ENCODE measurements at regions not wholly inside any gene's neighbourhood (a gene's known extent, or its start where the extent isn't known, plus 50 kb on each side); places are given as distances from the start of the nearest gene placed in this dataset.
A peak's percentile ranks its signal among the peaks of the same experiment; 100 is the strongest.

DNA sequence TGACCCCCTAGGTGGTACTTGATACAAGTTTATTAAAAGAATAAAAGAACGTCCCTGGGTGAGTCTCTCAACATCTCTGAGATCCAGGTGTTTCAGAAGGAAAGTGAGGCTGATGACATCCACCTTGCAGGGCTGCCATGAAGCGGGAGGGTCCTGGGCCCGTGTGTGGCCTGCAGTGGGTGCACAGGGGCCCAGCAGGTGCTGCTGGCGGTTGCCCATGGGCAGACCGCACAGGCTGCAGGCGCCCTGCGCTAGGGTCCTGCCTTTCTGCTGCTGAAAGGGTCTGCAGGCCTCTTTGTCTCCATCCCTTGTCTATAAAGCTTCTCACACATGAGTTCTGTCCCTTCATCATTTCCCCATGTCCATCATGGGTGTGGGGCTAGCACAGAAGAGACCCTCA lies 247.0 kb downstream of the TFCP2L1 start:
- DNase-seq = no peak
- no peak overlapping the region for H3K4me3 ChIP-seq
- H3K36me3 ChIP-seq = no peaks in the 10 kb centered on the region
- H3K4me1 ChIP-seq = peaks cover 9% of the 10 kb centered on the region; the same call in 1 of the 2 replicates
- H3K9me3 ChIP-seq (replicated peaks) = no peaks in the 10 kb centered on the region
- H3K27ac ChIP-seq = no peak overlapping the region
- H3K27me3 ChIP-seq = 0 out of 2 replicates have a peak, but pooled peaks cover 3% of the 10 kb centered on the region

DNA sequence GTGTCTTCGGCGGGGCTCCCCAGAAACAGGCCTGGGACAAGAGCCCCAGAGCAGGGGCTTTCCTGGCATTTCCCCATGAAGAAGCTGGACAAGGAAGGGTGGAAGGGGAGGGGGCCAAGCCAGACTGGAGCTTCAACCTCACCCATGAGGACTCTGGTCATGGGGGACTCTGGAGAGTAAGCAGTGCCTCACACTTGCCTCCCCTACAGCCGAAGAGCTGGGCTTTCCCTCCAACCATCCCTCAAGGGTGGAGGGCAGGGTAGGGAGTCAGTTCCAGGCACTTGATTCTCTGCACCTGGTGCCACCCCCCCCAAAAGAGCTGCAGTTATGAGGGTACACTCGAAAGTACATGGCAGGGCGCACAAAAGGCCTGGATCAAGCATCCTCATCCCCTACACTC lies 246.6 kb downstream of the TFCP2L1 start:
- Histone ChIP-seq H3K27me3 (0 out of 2 replicates have a peak, but pooled peaks cover 3% of the 10 kb centered on the region), H3K4me3 (no peak overlapping the region), H3K9me3 (replicated peaks) (no peaks in the 10 kb centered on the region), H3K36me3 (no peaks in the 10 kb centered on the region), H3K27ac (no peak overlapping the region), H3K4me1 (peaks cover 9% of the 10 kb centered on the region; the same call in 1 of the 2 replicates)
- no peak for DNase-seq

DNA sequence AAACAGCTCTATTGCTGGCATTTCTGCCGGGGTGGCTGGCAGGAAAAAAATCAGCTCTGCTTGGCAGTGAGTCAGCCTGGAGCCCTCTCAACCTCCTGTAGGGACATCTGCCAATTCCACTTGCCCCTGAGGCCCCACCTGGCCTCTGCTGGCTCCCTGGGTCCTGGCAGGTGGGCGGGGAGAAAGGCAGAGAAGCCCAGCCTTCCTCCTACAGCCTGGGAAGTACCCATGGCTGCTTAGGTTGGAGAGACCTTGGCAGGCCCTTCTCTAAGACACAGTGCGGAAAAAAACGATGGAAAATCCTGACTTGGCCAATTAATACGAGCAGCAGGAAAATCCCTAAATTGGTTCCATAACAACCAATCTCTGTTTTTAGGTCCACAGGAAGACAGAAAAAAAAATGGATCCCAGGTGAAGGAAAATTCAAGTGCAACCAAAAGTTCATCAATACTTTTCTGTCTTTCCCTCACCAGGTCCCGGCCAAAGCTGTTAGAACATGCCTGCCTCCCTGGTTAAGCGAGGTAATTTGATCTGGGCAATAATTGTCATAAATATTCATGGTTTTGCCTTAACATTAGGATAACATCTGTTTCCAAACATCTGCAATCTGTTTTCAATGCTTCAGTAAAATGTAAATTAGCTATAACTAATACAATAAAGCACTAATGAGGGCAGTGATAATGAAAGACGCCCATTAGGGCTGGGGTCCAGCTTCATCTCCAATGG lies 245.9 kb downstream of the TFCP2L1 start:
- H3K27me3 ChIP-seq = 0 out of 2 replicates have a peak, but pooled peaks cover 3% of the 10 kb centered on the region
- no peak overlapping the region for H3K27ac ChIP-seq
- H3K4me3 ChIP-seq = no peak overlapping the region
- no peaks in the 10 kb centered on the region for H3K9me3 ChIP-seq (replicated peaks)
- peak; percentile 24 to 42 for DNase-seq
- H3K36me3 ChIP-seq = no peaks in the 10 kb centered on the region
- peaks cover 9% of the 10 kb centered on the region; the same call in 1 of the 2 replicates for H3K4me1 ChIP-seq

DNA sequence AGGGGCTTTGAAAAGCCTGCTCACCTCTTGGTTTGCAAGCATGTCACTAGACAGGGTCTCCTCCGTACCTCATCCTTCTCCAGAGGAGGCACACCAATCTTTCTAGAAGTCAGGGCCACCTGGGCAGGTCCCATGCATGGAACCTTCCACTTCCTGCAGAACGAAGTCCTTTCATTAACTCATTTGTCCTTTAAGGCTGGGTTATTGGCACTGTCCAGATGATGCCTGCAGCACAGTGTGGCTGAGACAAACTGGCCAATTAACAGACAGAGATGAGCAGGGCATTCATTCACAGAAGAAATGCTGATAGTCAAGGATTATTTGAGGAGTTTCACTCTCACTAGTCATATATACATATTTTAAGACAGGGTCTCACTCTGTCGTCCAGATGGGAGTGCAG lies 245.3 kb downstream of the TFCP2L1 start:
- H3K27me3 ChIP-seq = 0 out of 2 replicates have a peak, but pooled peaks cover 3% of the 10 kb centered on the region
- peaks cover 9% of the 10 kb centered on the region; the same call in 1 of the 2 replicates for H3K4me1 ChIP-seq
- H3K9me3 ChIP-seq (replicated peaks) = no peaks in the 10 kb centered on the region
- no peaks in the 10 kb centered on the region for H3K36me3 ChIP-seq
- no peak for DNase-seq
- H3K27ac ChIP-seq = no peak overlapping the region
- no peak overlapping the region for H3K4me3 ChIP-seq

DNA sequence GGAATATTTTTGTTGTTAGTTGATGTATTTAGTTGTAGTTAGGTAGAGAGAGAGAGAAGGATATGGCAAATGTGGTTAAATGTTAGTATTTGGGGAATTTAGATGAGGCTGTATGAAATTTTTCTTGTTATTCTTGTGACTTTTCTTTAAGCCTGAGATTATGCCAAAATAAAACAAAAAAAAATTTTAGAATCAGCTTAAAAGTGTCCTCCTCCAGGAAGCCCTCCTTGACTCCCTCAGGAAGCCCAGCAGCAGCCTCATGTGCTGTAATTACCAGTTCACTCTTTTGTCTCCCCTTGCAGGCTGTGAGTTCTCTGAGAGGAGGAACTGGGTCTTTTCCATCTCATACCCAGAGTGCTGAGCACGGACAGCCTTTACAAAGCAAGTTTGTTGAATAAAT lies 243.5 kb downstream of the TFCP2L1 start:
- no peaks in the 10 kb centered on the region for H3K27me3 ChIP-seq
- H3K4me1 ChIP-seq = peaks cover 13% of the 10 kb centered on the region
- no peak overlapping the region for H3K4me3 ChIP-seq
- no peak for DNase-seq
- no peaks in the 10 kb centered on the region for H3K9me3 ChIP-seq (replicated peaks)
- H3K27ac ChIP-seq = no peak overlapping the region
- H3K36me3 ChIP-seq = no peaks in the 10 kb centered on the region

DNA sequence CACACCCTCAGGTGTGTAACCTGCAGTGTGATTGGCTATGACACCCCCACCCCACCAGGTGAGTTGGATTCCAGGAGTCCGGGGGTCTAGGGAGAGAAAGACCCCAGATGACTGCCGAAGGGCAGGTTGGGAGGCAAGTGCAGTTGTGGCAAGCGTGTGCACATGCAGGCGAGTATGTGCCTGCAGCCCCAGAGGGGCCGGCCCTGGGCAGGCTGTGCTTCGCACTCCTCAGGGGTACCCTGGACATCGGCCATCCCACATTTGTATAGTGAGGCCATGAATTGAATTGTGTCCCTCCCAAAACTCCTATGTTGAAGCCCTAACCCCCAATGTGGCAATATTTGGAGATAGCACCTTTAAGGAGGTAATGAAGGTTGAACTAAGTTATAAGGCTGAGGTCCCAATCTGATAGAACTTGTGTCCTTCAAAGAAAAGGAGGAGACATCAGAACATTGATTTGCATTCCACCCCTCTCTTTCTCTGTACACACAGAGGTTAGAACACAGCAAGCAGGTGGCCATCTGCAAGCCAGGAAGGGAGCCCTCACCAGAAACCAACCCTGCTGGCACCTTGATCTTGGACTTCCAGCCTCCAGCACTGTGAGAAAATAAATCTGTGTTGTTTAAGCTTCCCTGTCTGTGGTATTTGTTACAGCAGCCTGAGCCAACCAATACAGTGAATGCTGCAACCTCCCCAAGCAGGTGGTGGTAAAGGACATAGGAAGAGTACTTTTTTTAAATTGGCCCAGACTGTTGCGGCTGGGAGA lies 241.8 kb downstream of the TFCP2L1 start:
- no peak for DNase-seq
- H3K4me1 ChIP-seq = peaks cover 14% of the 10 kb centered on the region
- H3K4me3 ChIP-seq = no peak overlapping the region
- no peaks in the 10 kb centered on the region for H3K36me3 ChIP-seq
- no peaks in the 10 kb centered on the region for H3K9me3 ChIP-seq (replicated peaks)
- H3K27me3 ChIP-seq = no peaks in the 10 kb centered on the region
- no peak overlapping the region for H3K27ac ChIP-seq

DNA sequence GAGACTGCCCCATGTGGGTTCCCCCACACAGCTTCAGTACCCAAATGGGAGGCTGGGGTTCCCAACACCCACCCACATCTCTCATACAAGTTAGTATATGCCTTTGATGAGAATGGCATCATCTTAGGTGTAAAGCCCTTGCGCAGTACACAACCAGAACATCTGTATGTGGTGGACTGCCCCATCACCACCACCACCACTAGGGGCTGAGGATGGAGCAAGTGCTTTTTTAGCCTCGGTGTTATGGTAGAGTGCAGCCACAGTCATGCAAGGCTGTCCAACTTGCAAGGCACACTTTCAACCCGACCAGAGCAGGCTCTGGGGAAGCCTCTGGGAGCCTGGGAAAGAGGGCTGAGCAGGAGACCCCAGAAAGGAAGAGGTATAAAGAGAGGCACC lies 241.2 kb downstream of the TFCP2L1 start:
- no peak overlapping the region for H3K27ac ChIP-seq
- H3K27me3 ChIP-seq = no peaks in the 10 kb centered on the region
- H3K4me1 ChIP-seq = peaks cover 10% of the 10 kb centered on the region
- DNase-seq = no peak
- H3K9me3 ChIP-seq (replicated peaks) = no peaks in the 10 kb centered on the region
- H3K4me3 ChIP-seq = no peak overlapping the region
- H3K36me3 ChIP-seq = no peaks in the 10 kb centered on the region

DNA sequence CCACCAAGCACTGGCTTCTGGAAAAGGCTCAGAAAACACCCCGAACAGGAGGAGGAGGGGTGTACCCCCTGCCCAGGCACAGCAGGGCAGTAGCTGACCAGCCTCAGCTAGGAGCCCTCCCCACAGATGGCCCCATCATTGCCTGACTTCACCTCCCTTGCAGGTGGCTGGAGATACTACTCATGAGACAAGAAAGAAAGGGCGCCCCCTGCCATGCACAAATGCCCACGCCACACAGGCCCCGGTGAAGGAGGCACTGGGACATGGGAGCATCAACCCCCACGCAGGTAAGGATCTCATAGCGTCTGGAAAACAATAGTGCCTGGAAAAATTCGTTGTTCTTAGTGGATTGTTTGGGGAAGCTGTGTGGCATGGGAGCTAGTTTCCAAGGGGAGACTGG lies 240.6 kb downstream of the TFCP2L1 start:
- Histone ChIP-seq H3K9me3 (replicated peaks) (no peaks in the 10 kb centered on the region), H3K4me1 (peaks cover 12% of the 10 kb centered on the region), H3K27ac (no peak overlapping the region), H3K4me3 (no peak overlapping the region), H3K27me3 (no peaks in the 10 kb centered on the region), H3K36me3 (no peaks in the 10 kb centered on the region)
- no peak for DNase-seq

DNA sequence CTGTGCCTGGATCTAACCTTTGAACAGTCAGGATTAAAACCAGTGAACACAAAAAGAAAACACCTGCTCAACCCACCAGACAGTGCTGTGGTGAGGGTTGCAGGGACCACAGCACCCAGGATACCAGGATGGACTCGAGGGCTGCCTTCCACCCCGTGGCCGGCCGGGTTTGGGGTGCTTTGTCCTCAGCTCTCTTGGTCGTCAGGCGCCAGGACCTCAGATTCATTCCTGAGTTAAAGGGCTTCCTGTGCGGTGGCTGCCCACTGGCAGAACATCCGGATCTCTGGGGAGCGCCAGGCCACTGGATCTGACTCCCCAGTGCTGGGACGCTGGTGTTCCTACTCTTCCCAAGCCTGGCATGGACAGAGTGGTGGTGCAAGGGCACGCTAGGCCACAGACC lies 239.8 kb downstream of the TFCP2L1 start:
- no peak overlapping the region for H3K4me3 ChIP-seq
- H3K36me3 ChIP-seq = no peaks in the 10 kb centered on the region
- H3K4me1 ChIP-seq = peaks cover 17% of the 10 kb centered on the region
- H3K27me3 ChIP-seq = no peaks in the 10 kb centered on the region
- DNase-seq = no peak
- H3K27ac ChIP-seq = no peak overlapping the region
- no peaks in the 10 kb centered on the region for H3K9me3 ChIP-seq (replicated peaks)

DNA sequence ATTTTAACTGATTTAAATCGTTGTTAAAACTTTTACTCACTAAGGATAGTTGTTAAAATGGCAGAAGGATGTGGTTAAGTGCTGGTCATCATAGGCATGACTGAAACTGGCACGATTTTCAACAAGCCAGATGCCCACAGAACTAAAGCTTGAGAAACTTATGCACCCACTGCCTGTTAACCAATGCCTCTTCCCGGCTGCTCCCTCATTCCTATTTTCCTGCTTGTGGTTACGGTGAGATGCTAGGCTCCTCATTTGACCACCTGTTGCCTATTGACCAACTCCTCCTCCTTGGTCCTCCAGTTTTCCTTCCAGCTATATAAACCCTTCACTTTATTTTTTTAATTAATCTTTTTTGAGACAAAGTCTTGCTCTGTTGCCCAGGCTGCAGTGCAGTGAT lies 238.7 kb downstream of the TFCP2L1 start:
- Histone ChIP-seq H3K27ac (no peak overlapping the region), H3K4me3 (no peak overlapping the region), H3K9me3 (replicated peaks) (no peaks in the 10 kb centered on the region), H3K4me1 (peaks cover 20% of the 10 kb centered on the region), H3K27me3 (no peaks in the 10 kb centered on the region), H3K36me3 (no peaks in the 10 kb centered on the region)
- DNase-seq = no peak

DNA sequence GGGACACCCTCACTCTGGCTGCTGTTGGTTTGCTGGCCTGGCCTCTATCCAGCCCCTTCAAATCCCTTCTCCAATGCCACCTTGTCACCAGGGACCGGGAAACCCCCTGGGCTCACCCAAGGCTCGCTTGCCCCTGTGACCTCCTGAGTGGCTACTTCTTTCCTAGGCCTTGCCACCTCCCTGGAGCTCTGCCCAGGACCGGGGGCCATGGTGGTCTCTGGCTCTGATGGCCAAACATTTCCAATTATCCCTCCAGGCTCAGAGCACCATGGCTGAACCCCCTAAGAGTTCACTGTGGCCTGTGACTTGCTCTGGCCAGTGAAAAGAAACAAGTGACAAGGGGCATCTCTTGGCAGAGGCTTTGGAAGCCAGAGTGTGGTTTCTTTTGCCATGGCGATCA lies 237.6 kb downstream of the TFCP2L1 start:
- H3K27me3 ChIP-seq = no peaks in the 10 kb centered on the region
- no peaks in the 10 kb centered on the region for H3K9me3 ChIP-seq (replicated peaks)
- peaks cover 20% of the 10 kb centered on the region for H3K4me1 ChIP-seq
- H3K36me3 ChIP-seq = no peaks in the 10 kb centered on the region
- no peak overlapping the region for H3K4me3 ChIP-seq
- H3K27ac ChIP-seq = no peak overlapping the region
- DNase-seq = no peak

DNA sequence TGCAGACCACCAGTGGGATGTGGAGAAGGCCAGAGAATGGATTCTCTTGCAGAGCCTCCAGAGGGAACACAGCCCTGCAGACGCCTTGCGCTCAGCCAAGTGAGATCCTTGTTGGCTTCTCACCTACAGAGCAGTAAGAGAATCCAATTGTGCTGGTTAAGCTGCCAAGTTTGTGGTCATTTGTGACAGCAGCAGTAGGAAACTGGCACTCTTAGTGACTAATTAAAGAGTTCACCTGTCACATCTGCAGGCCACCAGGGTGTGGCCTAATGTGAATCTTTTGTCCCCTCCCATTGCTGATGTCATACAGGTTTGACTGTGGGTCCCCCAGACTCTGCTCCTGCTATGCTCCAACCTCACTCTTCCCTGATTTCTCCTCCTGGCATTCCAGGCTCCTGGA lies 235.9 kb downstream of the TFCP2L1 start:
- Histone ChIP-seq H3K27ac (no peak overlapping the region), H3K4me1 (peaks cover 20% of the 10 kb centered on the region), H3K9me3 (replicated peaks) (peaks cover 8% of the 10 kb centered on the region), H3K27me3 (no peaks in the 10 kb centered on the region), H3K36me3 (no peaks in the 10 kb centered on the region), H3K4me3 (no peak overlapping the region)
- DNase-seq = no peak

DNA sequence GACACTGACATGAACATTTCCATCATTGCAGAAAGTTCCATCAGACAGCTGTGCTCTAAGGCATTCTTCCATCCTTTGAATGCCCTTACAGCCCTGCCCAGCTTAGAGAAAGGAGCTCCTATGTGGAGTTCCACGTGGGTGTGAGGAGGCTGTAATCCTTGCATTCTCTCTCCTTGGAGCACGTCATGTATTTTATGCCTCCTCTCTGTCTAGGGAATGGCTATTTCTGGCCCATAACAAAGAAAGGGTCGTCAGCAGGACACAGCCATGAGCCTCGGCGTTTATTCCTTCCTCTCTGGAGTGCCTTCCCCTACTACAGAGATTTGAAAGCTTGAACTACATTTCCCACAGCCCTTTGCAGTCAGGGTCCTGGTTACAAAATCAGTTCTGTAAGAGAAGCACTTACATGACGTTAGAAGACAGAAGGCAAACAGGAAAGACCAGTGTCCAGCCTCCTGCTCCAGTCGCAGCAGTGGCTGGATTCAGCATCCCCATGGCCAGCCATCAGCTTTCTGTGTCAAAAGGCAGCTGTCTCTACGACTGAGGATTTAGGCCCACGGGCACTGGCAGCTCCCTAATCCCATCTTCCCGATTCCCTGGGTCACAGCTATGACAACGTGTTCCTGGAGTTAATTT lies 234.9 kb downstream of the TFCP2L1 start:
- peak in 1 of 2 experiments; percentile 57 for DNase-seq
- peaks cover 8% of the 10 kb centered on the region for H3K9me3 ChIP-seq (replicated peaks)
- H3K4me3 ChIP-seq = no peak overlapping the region
- no peaks in the 10 kb centered on the region for H3K27me3 ChIP-seq
- no peaks in the 10 kb centered on the region for H3K36me3 ChIP-seq
- no peak overlapping the region for H3K27ac ChIP-seq
- peaks cover 20% of the 10 kb centered on the region for H3K4me1 ChIP-seq

DNA sequence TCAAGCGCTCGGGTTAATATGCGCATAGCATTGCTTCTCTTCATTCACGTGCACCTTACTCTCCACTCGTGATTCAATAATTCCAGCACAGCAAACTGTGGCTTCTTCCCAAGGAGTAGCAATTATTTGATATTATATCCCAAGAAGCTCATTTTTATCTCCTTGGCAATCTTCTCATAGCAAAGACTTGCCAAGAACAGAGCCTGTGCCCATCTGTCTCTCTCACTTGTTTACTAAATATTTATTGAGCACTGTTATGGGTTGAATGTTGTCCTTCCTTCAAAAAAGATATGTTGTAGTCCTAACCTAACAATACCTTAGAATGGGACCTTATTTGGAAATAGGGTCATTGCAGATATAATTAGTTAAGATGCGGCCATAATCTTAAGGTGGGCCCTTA lies 233.7 kb downstream of the TFCP2L1 start:
- H3K9me3 ChIP-seq (replicated peaks) = peaks cover 8% of the 10 kb centered on the region
- H3K27ac ChIP-seq = no peak overlapping the region
- peaks cover 17% of the 10 kb centered on the region for H3K4me1 ChIP-seq
- H3K27me3 ChIP-seq = no peaks in the 10 kb centered on the region
- no peaks in the 10 kb centered on the region for H3K36me3 ChIP-seq
- DNase-seq = no peak
- no peak overlapping the region for H3K4me3 ChIP-seq

DNA sequence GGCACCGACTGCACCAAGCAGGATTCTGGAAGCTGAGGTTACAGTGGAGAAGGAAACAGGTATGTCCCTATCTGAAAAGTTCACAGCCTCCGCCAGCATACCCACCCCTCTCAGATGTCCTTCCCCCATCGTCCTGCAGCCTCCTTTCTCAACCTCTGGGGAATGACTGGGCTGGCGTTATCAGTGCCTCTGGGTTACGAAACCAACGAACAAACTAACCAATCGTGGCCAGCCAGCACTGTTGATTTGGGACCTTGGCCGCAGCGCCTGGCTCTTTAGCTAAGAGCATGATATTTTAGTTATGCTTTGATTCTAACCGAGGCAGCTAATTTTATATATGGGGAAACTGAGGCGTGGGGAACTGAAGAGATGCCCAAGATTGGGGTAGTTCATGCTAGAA lies 233.0 kb downstream of the TFCP2L1 start:
- no peaks in the 10 kb centered on the region for H3K27me3 ChIP-seq

More for the DNA sequence above, 233.0 kb downstream of the TFCP2L1 start:
- Histone ChIP-seq H3K9me3 (replicated peaks) (peaks cover 8% of the 10 kb centered on the region), H3K36me3 (no peaks in the 10 kb centered on the region), H3K4me3 (no peak overlapping the region), H3K27ac (no peak overlapping the region), H3K4me1 (peaks cover 14% of the 10 kb centered on the region)
- DNase-seq = no peak

All from SJCRH30 (cell line).